ENCODE measurements at regions not wholly inside any gene's neighbourhood (a gene's known extent, or its start where the extent isn't known, plus 50 kb on each side); places are given as distances from the start of the nearest gene placed in this dataset.

- TF ChIP-seq ZNF274 (IDR thresholded peaks at IDR 0.05; ENCODE audit: low read depth, low read length) (no peak), YY1 (IDR thresholded peaks at IDR 0.05; ENCODE audit: insufficient read depth, insufficient read length) (no peak), SUZ12 (IDR thresholded peaks at IDR 0.05; ENCODE audit: extremely low read depth, insufficient read depth, insufficient read length) (no peak)
These were observed 387.2 kb downstream of the SOX11 start for GRCh38 chr2:6079405-6079804.

Measured in NT2/D1 (cell line).